ENCODE measurements at regions not wholly inside any gene's neighbourhood (a gene's known extent, or its start where the extent isn't known, plus 50 kb on each side); places are given as distances from the start of the nearest gene placed in this dataset.

- TF ChIP-seq, protein P1, sequence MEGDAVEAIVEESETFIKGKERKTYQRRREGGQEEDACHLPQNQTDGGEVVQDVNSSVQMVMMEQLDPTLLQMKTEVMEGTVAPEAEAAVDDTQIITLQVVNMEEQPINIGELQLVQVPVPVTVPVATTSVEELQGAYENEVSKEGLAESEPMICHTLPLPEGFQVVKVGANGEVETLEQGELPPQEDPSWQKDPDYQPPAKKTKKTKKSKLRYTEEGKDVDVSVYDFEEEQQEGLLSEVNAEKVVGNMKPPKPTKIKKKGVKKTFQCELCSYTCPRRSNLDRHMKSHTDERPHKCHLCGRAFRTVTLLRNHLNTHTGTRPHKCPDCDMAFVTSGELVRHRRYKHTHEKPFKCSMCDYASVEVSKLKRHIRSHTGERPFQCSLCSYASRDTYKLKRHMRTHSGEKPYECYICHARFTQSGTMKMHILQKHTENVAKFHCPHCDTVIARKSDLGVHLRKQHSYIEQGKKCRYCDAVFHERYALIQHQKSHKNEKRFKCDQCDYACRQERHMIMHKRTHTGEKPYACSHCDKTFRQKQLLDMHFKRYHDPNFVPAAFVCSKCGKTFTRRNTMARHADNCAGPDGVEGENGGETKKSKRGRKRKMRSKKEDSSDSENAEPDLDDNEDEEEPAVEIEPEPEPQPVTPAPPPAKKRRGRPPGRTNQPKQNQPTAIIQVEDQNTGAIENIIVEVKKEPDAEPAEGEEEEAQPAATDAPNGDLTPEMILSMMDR (IDR thresholded peaks at IDR 0.05): no peak
- TF ChIP-seq POLR2A (IDR thresholded peaks at IDR 0.05) (no peak), POLR2AphosphoS5 (IDR thresholded peaks at IDR 0.05) (no peak)
Observed at GRCh38 chr4:3830774-3831528, 64.8 kb downstream of the ADRA2C start.

Measured in prostate gland (tissue), 2 donors.